Memory B cell (primary cell): ENCODE measurements at regions not wholly inside any gene's neighbourhood (a gene's known extent, or its start where the extent isn't known, plus 50 kb on each side); places are given as distances from the start of the nearest gene placed in this dataset.

ENCODE experiments used
- ATAC-seq: fragments of 150-1000 bp; cut with Tn5 transposase; 2 replicates; pipeline ENCODE4 v1.10.0; 2021; ENCODE audit warnings: low read depth, mild to moderate bottlenecking, moderate library complexity
- DNase-seq, 2 donors: peaks; one replicate each; pipeline ENCODE4 v3.0.0; 2022; ENCODE audit warnings: low spot score in 2 of 2
- H3K27ac Mint-ChIP-seq: one replicate; pipeline ENCODE4 v1.8.0; 2022; ENCODE audit warnings: mild to moderate bottlenecking, moderate library complexity, mixed read lengths
- H3K27me3 Mint-ChIP-seq: one replicate; pipeline ENCODE4 v1.8.0; 2022; ENCODE audit warnings: mixed read lengths
- H3K36me3 Mint-ChIP-seq: one replicate; pipeline ENCODE4 v1.8.0; 2022; ENCODE audit warnings: mild to moderate bottlenecking, mixed read lengths
- H3K4me1 Mint-ChIP-seq: one replicate; pipeline ENCODE4 v1.8.0; 2022; ENCODE audit warnings: mixed read lengths
- H3K4me3 Mint-ChIP-seq: one replicate; pipeline ENCODE4 v1.8.0; 2022; ENCODE audit warnings: mild to moderate bottlenecking, moderate library complexity, mixed read lengths
- H3K9me3 Mint-ChIP-seq: one replicate; pipeline ENCODE4 v1.8.0; 2022; ENCODE audit warnings: mixed read lengths

DNA sequence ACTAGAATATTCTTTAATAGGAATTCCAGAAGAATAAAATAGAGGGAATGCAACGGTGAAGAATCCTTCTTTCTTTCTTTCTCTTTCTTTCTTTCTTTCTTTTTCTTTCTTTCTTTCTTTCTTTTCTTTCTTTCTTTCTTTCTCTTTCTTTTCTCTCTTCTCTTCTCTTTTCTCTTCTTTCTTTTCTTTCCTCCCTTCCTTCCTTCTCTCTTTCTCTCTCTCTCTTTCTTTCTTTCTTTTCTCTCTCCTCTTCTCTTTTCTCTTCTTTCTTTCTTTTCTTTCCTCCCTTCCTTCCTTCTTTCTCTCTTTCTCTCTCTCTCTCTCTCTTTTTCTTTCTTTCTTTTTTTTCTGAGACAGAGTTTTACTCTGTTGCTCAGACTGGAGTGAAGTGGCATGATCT, 160.8 kb upstream of the PRICKLE1 start:
- no peak for ATAC-seq
- no peak for DNase-seq
- Mint-ChIP-seq H3K4me1 (no peaks in the 10 kb centered on the region), H3K36me3 (peaks cover 2% of the 10 kb centered on the region), H3K4me3 (no peak overlapping the region), H3K9me3 (peaks cover 9% of the 10 kb centered on the region), H3K27ac (no peak overlapping the region), H3K27me3 (peaks cover 4% of the 10 kb centered on the region)

DNA sequence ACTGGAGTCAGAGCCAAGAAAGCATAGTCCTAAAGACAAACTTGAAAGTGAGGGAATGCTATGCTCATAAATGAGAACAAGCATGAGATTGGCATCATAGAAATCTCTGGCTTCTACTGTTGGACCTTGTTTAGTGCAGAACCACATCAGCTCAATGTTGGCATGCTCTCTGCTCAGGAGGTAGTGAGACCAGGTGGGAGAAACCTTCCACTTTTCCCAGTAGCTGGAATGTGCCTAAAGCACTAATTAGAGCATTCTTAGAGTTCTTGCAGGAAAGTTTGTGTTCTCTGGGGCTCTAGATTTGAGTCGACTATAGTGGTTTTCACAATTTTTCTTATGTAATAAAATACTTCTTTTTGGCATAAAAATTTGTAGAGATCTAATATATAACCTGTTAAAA, 159.7 kb upstream of the PRICKLE1 start:
- peaks cover 4% of the 10 kb centered on the region for H3K27me3 Mint-ChIP-seq
- no peak overlapping the region for H3K27ac Mint-ChIP-seq
- DNase-seq (no peak), ATAC-seq (no peak)
- H3K9me3 Mint-ChIP-seq = peaks cover 9% of the 10 kb centered on the region
- H3K4me1 Mint-ChIP-seq = no peaks in the 10 kb centered on the region
- peaks cover 2% of the 10 kb centered on the region for H3K36me3 Mint-ChIP-seq
- H3K4me3 Mint-ChIP-seq = no peak overlapping the region

DNA sequence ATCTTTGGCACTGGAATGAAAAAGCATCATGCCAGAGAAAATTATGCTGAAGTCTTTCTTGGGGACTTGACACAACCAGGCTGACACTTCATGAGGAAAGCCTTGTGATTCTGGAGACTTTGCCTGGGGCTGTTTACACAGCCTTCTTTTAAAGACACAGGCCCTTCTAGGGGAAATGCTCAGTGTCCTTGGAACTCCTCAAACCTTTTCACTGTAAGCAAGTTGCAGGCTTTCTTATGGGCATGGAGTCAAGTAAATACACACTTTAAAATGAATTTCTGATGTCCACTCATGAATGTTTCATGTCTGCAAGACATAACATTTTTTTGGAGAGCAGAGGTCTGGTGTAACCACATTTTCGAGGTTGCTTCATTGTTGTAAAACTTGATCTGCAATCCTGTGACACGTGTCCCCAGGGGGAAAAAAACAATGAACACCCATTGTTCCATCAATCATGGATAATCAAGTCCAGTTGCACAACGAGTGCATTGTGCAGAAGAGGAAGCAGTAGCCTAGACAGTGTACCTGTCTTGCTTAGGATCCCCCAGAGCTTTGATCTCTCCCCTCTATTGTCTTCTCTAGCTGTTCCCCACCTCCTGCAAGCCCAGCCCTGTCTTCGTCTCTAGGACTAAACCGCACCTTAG, 155.1 kb upstream of the PRICKLE1 start:
- peaks cover 2% of the 10 kb centered on the region for H3K36me3 Mint-ChIP-seq
- DNase-seq (no peak), ATAC-seq (no peak)
- H3K4me3 Mint-ChIP-seq = no peak overlapping the region
- peaks cover 9% of the 10 kb centered on the region for H3K9me3 Mint-ChIP-seq
- no peaks in the 10 kb centered on the region for H3K4me1 Mint-ChIP-seq
- peaks cover 3% of the 10 kb centered on the region for H3K27me3 Mint-ChIP-seq
- H3K27ac Mint-ChIP-seq = no peak overlapping the region

DNA sequence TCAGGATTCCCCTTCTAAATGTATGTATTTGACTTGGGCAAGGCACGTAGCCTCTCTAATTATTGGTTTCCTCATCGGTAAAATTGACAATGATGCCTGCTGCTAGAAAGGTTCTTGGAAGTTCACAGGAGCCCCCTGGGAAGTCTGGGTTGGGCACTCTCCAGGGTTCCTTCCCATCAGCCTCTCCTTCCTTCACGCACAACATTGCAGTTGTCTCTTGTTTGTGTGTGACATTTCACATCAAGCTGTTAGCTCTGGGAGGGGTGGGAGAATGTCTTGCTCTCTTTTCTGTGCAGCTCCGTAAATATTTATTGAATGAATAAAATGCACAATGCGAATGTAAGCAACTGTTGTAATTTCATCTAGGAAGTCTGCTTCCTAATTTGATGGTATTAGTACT, 153.2 kb upstream of the PRICKLE1 start:
- no peak overlapping the region for H3K27ac Mint-ChIP-seq
- peaks cover 9% of the 10 kb centered on the region for H3K9me3 Mint-ChIP-seq
- H3K4me1 Mint-ChIP-seq = no peaks in the 10 kb centered on the region
- peaks cover 2% of the 10 kb centered on the region for H3K36me3 Mint-ChIP-seq
- DNase-seq (no peak), ATAC-seq (no peak)
- H3K27me3 Mint-ChIP-seq = peaks cover 7% of the 10 kb centered on the region
- no peak overlapping the region for H3K4me3 Mint-ChIP-seq

DNA sequence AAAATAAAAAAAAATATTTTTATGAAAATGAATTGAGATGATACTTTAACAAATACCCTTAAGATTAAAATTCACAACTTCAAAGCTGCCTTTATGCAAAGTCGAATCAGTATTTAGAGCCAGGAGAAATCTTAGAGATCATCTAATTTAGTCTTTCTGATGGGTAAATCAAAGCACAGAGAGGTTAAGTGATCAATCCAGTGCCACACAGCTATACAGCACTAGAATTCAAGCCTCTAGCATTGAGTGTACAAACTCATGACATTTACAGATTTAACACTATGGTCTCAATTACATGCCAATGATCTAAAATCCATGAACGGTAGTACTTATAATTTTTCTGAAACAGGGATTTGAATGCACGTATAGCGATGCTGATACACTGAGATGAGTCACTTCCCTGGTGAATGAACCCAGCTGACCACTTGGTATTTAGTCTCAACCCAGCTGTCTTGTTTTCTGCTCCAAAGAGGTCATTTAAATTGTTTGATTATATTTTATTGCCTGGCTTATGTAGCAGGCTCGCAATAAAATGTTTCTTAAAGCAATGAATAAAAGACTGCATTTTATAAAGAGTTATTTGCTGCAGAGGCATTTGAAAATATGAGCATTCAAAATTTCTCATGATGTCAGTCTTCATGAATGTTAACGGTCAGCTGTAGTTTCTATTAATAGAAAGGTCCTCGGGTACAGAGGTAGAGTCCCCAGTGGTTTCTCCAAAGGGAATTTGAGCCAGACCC, 152.4 kb upstream of the PRICKLE1 start:
- Mint-ChIP-seq H3K36me3 (peaks cover 2% of the 10 kb centered on the region), H3K9me3 (peaks cover 5% of the 10 kb centered on the region), H3K4me1 (no peaks in the 10 kb centered on the region), H3K4me3 (no peak overlapping the region), H3K27ac (no peak overlapping the region), H3K27me3 (peaks cover 7% of the 10 kb centered on the region)
- no peak for ATAC-seq
- no peak for DNase-seq

DNA sequence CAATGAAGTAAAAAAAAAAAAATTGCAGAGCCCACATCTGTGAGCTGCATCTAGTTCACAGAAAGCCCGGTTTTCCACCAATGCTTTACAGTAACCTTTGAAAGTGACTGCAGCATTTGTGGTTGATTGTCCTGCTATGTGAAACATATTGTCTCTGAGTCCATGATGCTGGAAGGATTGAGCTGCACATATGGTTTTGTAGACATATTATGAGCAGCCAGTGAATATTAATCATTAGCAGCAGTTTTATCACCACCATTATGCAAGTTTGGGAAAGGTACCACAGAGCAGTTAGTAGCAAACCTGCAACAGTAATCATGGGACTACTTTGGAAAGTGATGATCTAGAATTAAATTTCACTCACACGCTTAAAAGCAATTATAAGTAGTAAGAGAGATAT, 151.5 kb upstream of the PRICKLE1 start:
- Mint-ChIP-seq H3K36me3 (no peaks in the 10 kb centered on the region), H3K27ac (no peak overlapping the region), H3K9me3 (peaks cover 3% of the 10 kb centered on the region), H3K4me1 (no peaks in the 10 kb centered on the region), H3K27me3 (peaks cover 7% of the 10 kb centered on the region), H3K4me3 (no peak overlapping the region)
- DNase-seq (no peak), ATAC-seq (no peak)

DNA sequence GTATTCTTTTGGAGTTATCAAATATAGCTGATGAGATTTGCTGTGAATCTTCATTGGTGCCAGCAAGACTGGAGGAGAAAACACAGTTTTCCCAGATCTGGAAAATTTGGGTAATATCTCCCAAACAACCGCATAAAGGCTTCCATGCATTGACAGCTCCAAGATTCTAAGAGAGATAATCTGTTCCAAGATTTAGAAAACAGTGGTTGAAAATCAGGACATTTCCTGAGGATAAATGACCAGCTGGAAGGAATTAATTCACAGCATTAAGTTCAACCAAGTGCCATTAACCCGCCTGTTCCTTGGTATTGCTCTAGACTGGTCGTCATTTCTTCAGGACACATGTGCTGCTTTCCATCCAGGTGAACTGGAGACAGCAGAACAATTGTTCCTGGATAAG, 147.9 kb upstream of the PRICKLE1 start:
- no peak for ATAC-seq
- Mint-ChIP-seq H3K4me1 (no peaks in the 10 kb centered on the region), H3K9me3 (peaks cover 2% of the 10 kb centered on the region), H3K36me3 (no peaks in the 10 kb centered on the region), H3K27me3 (peaks cover 6% of the 10 kb centered on the region), H3K4me3 (no peak overlapping the region), H3K27ac (no peak overlapping the region)
- DNase-seq = no peak

DNA sequence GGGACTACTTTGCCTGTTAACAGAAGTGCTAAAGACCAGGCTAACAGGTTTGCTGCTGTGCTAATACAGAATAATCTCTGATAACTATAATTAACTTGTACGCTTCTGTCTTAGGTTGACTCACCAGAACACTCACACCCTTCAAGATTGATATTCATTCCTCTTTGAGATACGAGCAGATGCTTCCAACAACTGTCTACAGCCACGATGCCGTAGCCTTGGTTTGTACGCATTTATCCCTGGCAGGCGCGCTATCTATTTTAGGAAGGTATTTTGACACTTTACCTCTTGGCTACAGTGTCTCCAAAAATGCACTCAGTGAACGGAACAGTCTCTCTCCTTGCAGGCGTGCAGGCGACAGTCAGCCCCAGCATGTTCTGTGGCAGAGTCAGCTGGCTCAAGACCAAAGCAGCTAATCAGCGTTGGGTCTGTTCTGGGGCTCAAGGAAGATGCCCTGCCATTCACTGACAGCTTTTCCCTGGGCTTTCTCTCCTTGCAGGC, 146.4 kb upstream of the PRICKLE1 start:
- Mint-ChIP-seq H3K36me3 (no peaks in the 10 kb centered on the region), H3K27ac (no peak overlapping the region), H3K4me3 (no peak overlapping the region), H3K27me3 (peaks cover 4% of the 10 kb centered on the region), H3K9me3 (peaks cover 2% of the 10 kb centered on the region), H3K4me1 (no peaks in the 10 kb centered on the region)
- DNase-seq (no peak), ATAC-seq (no peak)

DNA sequence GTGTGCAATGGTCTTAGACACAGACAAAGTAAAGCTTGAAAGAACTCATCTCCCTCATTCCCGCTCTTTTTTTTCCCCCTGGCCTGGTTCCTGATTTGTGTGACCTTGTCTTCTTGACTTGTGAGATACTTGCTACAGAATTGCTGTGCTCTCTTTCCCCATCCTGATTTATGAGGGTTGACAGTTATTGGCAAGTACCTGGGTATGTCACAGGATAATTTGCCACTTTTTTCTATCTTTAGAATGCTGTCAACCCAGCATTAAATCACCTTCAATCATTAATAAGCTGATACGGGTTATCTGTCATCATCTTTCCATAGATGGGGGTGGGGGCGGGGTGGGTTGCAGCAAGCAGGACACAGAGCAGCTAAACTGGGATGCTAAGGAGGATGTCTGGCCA, 144.4 kb upstream of the PRICKLE1 start:
- Mint-ChIP-seq H3K36me3 (no peaks in the 10 kb centered on the region), H3K27ac (no peak overlapping the region), H3K9me3 (peaks cover 2% of the 10 kb centered on the region), H3K4me3 (no peak overlapping the region), H3K27me3 (no peaks in the 10 kb centered on the region), H3K4me1 (no peaks in the 10 kb centered on the region)
- DNase-seq (no peak), ATAC-seq (no peak)

DNA sequence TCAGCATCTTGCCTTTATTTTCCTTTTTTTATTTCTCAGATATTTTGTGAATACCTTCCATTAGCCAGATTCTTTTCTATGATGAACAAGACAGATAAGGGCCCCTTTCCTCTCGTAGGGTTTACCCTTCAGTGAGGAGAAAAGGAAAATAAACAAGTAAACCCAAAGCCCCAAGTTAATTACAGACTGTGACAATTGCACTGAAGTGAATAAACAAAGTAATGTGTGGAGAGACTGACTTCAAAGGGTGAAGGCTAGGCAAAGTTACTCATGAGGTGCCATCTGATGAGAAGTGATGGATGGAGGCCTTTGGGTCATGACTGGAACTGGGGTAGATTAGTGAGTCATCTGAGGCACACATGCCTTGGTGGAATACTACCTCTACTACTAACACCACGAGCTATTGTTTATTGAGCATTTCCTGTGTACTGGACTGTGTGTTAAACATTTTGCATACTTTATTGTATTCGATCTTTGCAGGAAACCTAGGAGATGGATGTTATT, 143.4 kb upstream of the PRICKLE1 start:
- Mint-ChIP-seq H3K4me3 (no peak overlapping the region), H3K27me3 (no peaks in the 10 kb centered on the region), H3K4me1 (no peaks in the 10 kb centered on the region), H3K27ac (no peak overlapping the region), H3K36me3 (no peaks in the 10 kb centered on the region), H3K9me3 (peaks cover 2% of the 10 kb centered on the region)
- DNase-seq (no peak), ATAC-seq (no peak)

DNA sequence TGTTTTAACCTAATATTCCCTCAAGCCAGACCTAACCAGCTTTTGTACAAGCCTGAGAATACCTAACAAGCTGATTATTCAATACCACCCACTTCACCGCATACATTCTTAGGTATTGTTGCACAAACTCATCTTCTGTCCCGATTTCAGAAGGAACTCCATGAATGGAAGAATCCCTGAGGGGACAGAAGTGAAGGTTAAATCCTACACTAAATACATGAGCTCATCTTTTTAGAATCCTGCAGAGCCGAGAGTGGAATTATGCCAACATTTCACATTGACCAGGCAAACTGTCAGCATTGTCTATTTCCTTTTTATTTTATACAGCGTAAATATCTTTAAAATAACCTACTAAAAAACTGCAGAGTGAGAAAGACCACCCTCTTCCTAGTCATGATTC, 140.7 kb upstream of the PRICKLE1 start:
- no peaks in the 10 kb centered on the region for H3K27me3 Mint-ChIP-seq
- no peaks in the 10 kb centered on the region for H3K36me3 Mint-ChIP-seq
- ATAC-seq (no peak), DNase-seq (no peak)
- no peaks in the 10 kb centered on the region for H3K4me1 Mint-ChIP-seq
- no peak overlapping the region for H3K27ac Mint-ChIP-seq
- H3K9me3 Mint-ChIP-seq = peaks cover 2% of the 10 kb centered on the region
- H3K4me3 Mint-ChIP-seq = no peak overlapping the region

DNA sequence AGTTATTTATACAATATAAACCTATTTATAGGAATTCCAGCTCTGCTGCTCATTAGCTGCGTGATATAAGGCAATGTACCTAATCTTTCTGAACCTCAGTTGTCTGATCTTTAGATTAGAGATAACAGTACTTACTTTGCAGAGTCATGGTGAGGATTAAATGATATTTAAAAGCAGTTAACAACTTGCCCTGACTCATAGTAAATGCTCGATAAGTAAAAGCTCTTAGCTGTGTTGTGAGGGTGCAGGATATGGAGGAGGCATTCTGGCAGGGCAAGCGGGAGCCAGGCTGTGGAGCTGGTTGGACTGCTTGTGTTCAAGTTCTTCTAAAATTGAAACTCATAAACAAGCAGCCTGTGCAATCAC, 140.0 kb upstream of the PRICKLE1 start:
- H3K27me3 Mint-ChIP-seq = no peaks in the 10 kb centered on the region
- H3K36me3 Mint-ChIP-seq = no peaks in the 10 kb centered on the region
- peaks cover 2% of the 10 kb centered on the region for H3K9me3 Mint-ChIP-seq
- no peaks in the 10 kb centered on the region for H3K4me1 Mint-ChIP-seq
- DNase-seq = no peak
- H3K4me3 Mint-ChIP-seq = no peak overlapping the region
- no peak for ATAC-seq
- no peak overlapping the region for H3K27ac Mint-ChIP-seq

DNA sequence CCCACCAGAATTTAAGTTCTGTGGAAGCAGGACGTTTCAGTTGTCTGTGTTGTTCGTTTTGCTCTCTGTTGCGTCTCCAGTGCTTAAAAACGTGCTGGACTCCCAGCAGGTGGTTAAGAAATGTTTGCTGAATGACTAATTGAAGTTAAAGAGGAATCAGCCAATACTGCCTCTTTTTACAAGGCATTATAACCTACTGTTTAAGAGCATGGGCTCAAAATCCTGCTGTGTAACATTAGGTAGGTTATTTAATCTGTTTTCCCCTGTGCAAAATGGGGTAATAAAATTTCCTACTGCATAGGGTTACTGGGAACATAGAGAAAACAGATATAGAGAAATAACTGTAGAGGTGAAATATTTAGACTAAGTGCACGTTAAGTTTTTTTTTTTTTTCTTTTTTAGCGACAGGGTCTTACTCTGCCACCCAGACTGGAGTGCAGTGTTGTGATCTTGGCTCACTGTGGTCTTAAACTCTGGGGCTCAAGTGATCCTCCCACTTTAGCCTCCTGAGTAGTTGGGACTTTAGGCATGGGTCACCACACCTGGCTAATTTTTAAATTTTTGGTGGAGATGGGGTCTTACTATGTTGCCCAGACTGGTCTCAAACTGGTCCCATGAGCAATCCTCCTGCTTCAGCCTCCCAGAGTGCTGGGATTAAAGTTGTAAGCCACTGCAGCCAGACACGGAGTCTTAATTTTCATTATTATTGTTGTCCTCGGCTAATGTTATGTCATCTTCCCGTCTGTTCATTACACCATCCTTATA, 139.4 kb upstream of the PRICKLE1 start:
- DNase-seq (no peak), ATAC-seq (no peak)
- no peak overlapping the region for H3K27ac Mint-ChIP-seq
- peaks cover 2% of the 10 kb centered on the region for H3K9me3 Mint-ChIP-seq
- H3K4me1 Mint-ChIP-seq = no peaks in the 10 kb centered on the region
- no peak overlapping the region for H3K4me3 Mint-ChIP-seq
- H3K36me3 Mint-ChIP-seq = no peaks in the 10 kb centered on the region
- H3K27me3 Mint-ChIP-seq = peaks cover 1% of the 10 kb centered on the region

DNA sequence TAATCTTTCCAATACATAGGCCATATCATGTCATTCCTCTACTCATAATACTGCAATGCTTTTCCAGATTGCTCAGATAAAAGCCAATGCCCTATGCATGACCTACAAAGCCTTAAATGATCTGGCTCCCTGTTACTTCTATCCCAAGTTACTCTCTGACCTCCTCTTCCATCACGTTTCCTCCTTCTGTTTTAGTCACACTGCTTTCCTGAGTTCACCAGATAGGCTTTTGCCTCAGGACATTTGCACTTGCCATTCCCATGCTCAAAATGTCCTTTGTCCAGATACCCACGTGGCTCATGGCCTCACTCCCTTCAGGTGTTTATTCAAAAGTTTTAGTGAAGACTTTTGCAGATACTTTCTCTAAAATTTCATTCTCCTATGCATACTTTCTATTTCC, 138.7 kb upstream of the PRICKLE1 start:
- DNase-seq = no peak
- no peak overlapping the region for H3K4me3 Mint-ChIP-seq
- H3K4me1 Mint-ChIP-seq = no peaks in the 10 kb centered on the region
- H3K27me3 Mint-ChIP-seq = peaks cover 1% of the 10 kb centered on the region
- H3K36me3 Mint-ChIP-seq = no peaks in the 10 kb centered on the region
- peaks cover 2% of the 10 kb centered on the region for H3K9me3 Mint-ChIP-seq
- no peak for ATAC-seq
- H3K27ac Mint-ChIP-seq = no peak overlapping the region
